Right atrium auricular region (tissue), 2 donors: ENCODE measurements at regions not wholly inside any gene's neighbourhood (a gene's known extent, or its start where the extent isn't known, plus 50 kb on each side); places are given as distances from the start of the nearest gene placed in this dataset.

Experiments
- DNase-seq: peaks from one replicate; pipeline ENCODE4 v3.0.0-alpha.2; 2019; ENCODE audit warnings: low spot score
- H3K27ac ChIP-seq, 2 donors: fragments of 200-600 bp; sonication (generic); 1 replicate in 1 of 2; 2 replicates in 1 of 2; pipeline ENCODE4 v1.5.1; 2016 to 2019
- H3K27me3 ChIP-seq, 2 donors: fragments of 200-600 bp; sonication (generic); one replicate each; pipeline versions ENCODE4 v1.5.1 to v1.6.0; 2017 to 2019
- H3K36me3 ChIP-seq: fragments of 200-600 bp; sonication (generic); one replicate; pipeline ENCODE4 v1.5.1; 2016
- H3K4me1 ChIP-seq, 2 donors: fragments of 200-600 bp; sonication (generic); one replicate each; pipeline versions ENCODE4 v1.5.1 to v1.6.0; 2017 to 2019
- H3K4me3 ChIP-seq, 2 donors: fragments of 200-600 bp; sonication (generic); 1 replicate in 1 of 2; 2 replicates in 1 of 2; pipeline ENCODE4 v1.5.1; 2017 to 2019; ENCODE audit warnings: mild to moderate bottlenecking in 1 of 2, moderate library complexity in 1 of 2
- H3K9me3 ChIP-seq, 2 donors: fragments of 200-600 bp; sonication (generic); one replicate each; pipeline ENCODE4 v1.5.1; 2019
- TF ChIP-seq, protein P1 (sequence below), 2 donors: fragments of 200-600 bp; sonication (generic); IDR thresholded peaks; one replicate each; pipeline ENCODE4 v1.5.1; 2019; ENCODE audit warnings: antibody characterized with exemption in 2 of 2

DNA sequence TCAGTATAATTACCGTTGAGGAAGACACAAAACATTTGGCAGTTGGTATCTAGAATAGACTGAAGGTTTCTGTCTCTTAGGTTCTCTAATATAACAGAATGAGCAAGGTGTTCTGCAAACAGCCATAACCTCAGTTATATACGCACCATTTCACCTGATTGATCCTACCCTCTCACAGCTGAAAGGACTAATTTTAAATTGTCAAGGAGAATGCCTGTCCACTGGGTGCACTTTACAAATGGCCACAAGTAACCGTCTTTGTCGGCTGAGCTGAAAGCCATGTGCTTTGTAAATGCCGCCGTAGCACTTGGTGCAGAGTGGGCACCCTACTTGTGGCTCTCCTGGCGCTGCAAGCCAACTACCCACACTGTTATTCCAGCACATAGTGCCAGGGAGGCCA lies 466.3 kb downstream of the AACS start:
- H3K27ac ChIP-seq: no peak overlapping the region
- H3K4me3 ChIP-seq: no peak overlapping the region
- no peaks in the 10 kb centered on the region for H3K27me3 ChIP-seq
- no peak for DNase-seq
- TF ChIP-seq, protein P1, sequence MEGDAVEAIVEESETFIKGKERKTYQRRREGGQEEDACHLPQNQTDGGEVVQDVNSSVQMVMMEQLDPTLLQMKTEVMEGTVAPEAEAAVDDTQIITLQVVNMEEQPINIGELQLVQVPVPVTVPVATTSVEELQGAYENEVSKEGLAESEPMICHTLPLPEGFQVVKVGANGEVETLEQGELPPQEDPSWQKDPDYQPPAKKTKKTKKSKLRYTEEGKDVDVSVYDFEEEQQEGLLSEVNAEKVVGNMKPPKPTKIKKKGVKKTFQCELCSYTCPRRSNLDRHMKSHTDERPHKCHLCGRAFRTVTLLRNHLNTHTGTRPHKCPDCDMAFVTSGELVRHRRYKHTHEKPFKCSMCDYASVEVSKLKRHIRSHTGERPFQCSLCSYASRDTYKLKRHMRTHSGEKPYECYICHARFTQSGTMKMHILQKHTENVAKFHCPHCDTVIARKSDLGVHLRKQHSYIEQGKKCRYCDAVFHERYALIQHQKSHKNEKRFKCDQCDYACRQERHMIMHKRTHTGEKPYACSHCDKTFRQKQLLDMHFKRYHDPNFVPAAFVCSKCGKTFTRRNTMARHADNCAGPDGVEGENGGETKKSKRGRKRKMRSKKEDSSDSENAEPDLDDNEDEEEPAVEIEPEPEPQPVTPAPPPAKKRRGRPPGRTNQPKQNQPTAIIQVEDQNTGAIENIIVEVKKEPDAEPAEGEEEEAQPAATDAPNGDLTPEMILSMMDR (IDR thresholded peaks at IDR 0.05): no peak
- peaks cover 0 to 4% of the 10 kb centered on the region in 2 donors for H3K4me1 ChIP-seq
- no peaks in the 10 kb centered on the region for H3K36me3 ChIP-seq
- no peaks in the 10 kb centered on the region for H3K9me3 ChIP-seq

DNA sequence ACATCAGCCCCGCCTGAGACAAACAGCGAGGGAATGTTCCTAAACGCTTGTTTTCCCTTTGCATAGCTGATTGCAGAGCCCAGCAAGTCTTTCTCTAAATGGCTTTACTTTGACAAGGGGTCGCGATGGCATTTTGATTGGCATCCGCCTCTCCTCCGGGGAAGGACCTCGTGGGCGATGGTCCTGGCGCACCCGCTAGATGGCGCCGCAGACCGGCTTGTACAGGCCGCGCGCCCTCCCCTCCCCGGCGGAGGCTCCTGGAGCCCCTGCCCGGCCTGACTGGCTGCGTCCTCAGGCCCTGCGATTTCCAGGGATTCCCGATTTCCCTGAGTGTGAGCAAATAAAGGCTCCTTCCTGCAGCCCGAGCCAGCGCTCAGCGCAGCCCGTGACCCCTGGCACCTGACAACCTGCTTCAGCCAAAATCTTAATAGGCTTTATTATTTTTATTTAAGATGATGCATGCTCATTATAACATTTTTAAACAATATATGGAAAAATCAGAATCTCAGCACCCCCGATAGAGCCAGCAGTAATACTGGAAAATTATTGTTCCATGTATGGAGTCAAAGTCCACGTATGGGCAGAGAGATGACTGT lies 468.3 kb downstream of the AACS start:
- no peak overlapping the region for H3K4me3 ChIP-seq
- H3K27me3 ChIP-seq: no peaks in the 10 kb centered on the region

GRCh38 chr12:125538401-125539199 lies 473.4 kb downstream of the AACS start:
- H3K27ac ChIP-seq: no peak overlapping the region
- H3K27me3 ChIP-seq: no peaks in the 10 kb centered on the region
- H3K9me3 ChIP-seq: no peaks in the 10 kb centered on the region
- H3K4me1 ChIP-seq: no peaks in the 10 kb centered on the region
- no peaks in the 10 kb centered on the region for H3K36me3 ChIP-seq
- TF ChIP-seq, protein P1 (IDR thresholded peaks at IDR 0.05): no peak
- H3K4me3 ChIP-seq: no peak overlapping the region
- DNase-seq: no peak

More for the DNA sequence above, 468.3 kb downstream of the AACS start:
- Histone ChIP-seq H3K27ac (no peak overlapping the region), H3K4me1 (peaks cover 0 to 4% of the 10 kb centered on the region in 2 donors), H3K9me3 (no peaks in the 10 kb centered on the region), H3K36me3 (no peaks in the 10 kb centered on the region)
- DNase-seq: no peak
- TF ChIP-seq, protein P1 (IDR thresholded peaks at IDR 0.05): peak; percentile 54 to 80

DNA sequence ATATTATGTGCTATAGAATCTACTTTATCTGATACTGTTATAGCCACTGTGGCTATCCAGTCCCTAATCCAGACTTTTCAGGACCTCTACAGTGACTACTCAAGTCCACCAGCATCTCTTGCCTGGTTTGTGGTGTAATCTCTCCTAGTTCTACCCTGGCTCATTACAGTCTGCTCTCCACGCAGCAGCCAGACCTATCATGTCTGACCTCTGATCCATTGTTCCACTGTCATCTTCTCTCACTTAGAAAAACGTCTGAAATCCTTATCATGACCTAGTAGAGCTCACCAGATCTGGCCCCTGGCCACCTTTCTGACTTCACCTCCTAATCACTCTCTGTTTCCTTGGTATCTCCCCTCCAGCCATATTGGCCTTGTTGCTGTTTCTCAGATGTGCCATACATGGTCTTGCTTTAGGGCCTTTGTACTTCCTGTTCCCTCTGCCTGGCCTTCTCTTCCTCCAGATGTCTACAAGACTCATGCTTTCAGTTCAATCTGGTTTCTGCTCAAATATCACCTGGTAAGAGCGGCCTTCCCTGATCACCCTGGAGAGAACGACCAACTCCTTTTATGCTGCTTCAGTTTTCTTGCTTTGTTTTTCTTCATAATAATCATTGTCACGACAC lies 475.5 kb downstream of the AACS start:
- no peaks in the 10 kb centered on the region for H3K9me3 ChIP-seq
- DNase-seq: no peak
- no peaks in the 10 kb centered on the region for H3K4me1 ChIP-seq
- no peaks in the 10 kb centered on the region for H3K27me3 ChIP-seq
- TF ChIP-seq, protein P1 (IDR thresholded peaks at IDR 0.05): no peak
- no peak overlapping the region for H3K4me3 ChIP-seq
- H3K36me3 ChIP-seq: no peaks in the 10 kb centered on the region
- no peak overlapping the region for H3K27ac ChIP-seq

DNA sequence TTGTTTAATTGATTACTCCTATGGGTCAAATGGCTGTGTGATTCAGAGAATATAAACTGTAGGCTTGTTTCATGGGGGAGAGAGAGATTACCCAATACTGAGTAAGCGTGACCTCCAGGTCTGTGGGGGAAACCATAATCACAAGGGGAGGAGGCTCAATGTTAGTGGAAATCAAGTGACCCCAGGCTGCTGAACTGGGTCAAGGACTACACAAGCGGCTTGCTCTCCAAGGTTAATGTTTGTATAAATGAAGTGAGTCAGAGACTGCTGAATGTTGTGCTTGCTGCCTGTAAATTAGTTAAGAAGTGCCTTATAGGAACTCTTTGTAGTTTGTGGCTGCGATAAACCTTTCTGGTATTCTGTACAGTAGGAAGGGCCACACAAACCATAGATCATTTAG lies 479.7 kb downstream of the AACS start:
- Histone ChIP-seq H3K4me3 (no peak overlapping the region), H3K36me3 (no peaks in the 10 kb centered on the region), H3K27ac (no peak overlapping the region), H3K4me1 (no peaks in the 10 kb centered on the region), H3K27me3 (no peaks in the 10 kb centered on the region), H3K9me3 (no peaks in the 10 kb centered on the region)
- DNase-seq: no peak
- TF ChIP-seq, protein P1 (IDR thresholded peaks at IDR 0.05): no peak
